ENCODE measurements at regions not wholly inside any gene's neighbourhood (a gene's known extent, or its start where the extent isn't known, plus 50 kb on each side); places are given as distances from the start of the nearest gene placed in this dataset.
"Not testable (repeated sequence)": the region's sequence is repeated elsewhere in the genome, so short reads cannot be mapped to it uniquely, and the experiment has no call there.

DNA sequence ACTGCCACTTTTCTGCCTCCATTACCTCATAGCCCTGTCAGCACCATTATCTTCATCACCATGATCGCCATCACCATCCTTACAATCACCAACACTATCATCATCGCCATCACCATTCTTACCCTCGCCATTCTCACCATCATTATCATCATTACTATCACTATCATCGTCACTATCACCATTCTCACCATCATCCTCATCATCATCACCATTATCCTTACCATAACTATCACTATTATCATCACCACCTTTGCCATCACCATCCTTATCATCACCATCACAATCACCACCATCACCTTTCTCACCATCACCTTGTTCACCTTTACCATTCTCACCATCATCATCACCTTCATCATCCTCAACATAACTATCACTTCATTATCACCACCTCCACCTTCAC is 377.3 kb upstream of the ZNF337 start:
- H3K4me1 ChIP-seq (ENCODE audit: control extremely low read depth in 1 of 4, control insufficient read depth in 4 of 4, insufficient read depth in 4 of 4, low read length in 3 of 4); H3K27me3 ChIP-seq (replicated peaks in 2 of 5; ENCODE audit: control insufficient read depth in 4 of 5, insufficient read depth in 5 of 5, low read length in 4 of 5); H3K27ac ChIP-seq (ENCODE audit: insufficient read depth in 1 of 2, low read depth in 1 of 2, low read length in 2 of 2, poor library complexity in 1 of 2, severe bottlenecking in 2 of 2); H3K4me3 ChIP-seq (ENCODE audit: control insufficient read depth in 1 of 7, extremely low read depth in 1 of 7, insufficient read depth in 4 of 7, low read depth in 2 of 7, low read length in 6 of 7); H3K36me3 ChIP-seq (ENCODE audit: control insufficient read depth in 4 of 4, insufficient read depth in 4 of 4, low read length in 3 of 4); H3K9me3 ChIP-seq (ENCODE audit: control extremely low read depth in 1 of 5, control insufficient read depth in 4 of 5, insufficient read depth in 2 of 5, low read depth in 1 of 5, low read length in 4 of 5); DNase-seq; CTCF ChIA-PET; POLR2A ChIA-PET: not testable (repeated sequence)
- WGBS (ENCODE audit: insufficient coverage), result 96% methylated on average over 4 of the region's 4 CpGs

DNA sequence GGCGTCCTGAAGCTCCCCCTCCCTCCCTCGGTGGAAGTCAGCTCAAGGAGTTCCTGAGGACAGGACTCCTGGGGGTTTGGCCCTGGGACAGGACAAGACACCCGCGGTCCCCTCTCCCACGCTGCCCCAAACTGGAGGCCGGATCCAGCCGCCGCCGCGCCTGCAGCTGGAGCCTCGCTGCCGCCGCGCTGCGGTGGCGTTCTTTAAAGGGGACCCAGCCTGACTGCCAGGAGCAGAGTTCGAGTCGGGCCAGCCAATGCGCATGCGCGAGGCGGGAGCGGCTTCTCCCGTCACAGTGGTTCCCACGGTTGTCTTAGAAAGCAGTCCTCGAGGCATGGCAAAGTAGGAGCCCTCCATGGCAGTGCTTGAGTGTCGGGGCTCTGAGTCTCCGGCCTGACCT is 362.7 kb upstream of the ZNF337 start:
- DNase-seq; POLR2A ChIA-PET; H3K4me1 ChIP-seq (ENCODE audit: control extremely low read depth in 1 of 4, control insufficient read depth in 4 of 4, insufficient read depth in 4 of 4, low read length in 3 of 4); H3K36me3 ChIP-seq (ENCODE audit: control insufficient read depth in 4 of 4, insufficient read depth in 4 of 4, low read length in 3 of 4); H3K27ac ChIP-seq (ENCODE audit: insufficient read depth in 1 of 2, low read depth in 1 of 2, low read length in 2 of 2, poor library complexity in 1 of 2, severe bottlenecking in 2 of 2); H3K4me3 ChIP-seq (ENCODE audit: control insufficient read depth in 1 of 7, extremely low read depth in 1 of 7, insufficient read depth in 4 of 7, low read depth in 2 of 7, low read length in 6 of 7); H3K27me3 ChIP-seq (replicated peaks in 2 of 5; ENCODE audit: control insufficient read depth in 4 of 5, insufficient read depth in 5 of 5, low read length in 4 of 5); H3K9me3 ChIP-seq (ENCODE audit: control extremely low read depth in 1 of 5, control insufficient read depth in 4 of 5, insufficient read depth in 2 of 5, low read depth in 1 of 5, low read length in 4 of 5); CTCF ChIA-PET: not testable (repeated sequence)
- WGBS (ENCODE audit: insufficient coverage), result no CpG with 5 or more reads among the region's 28 CpGs

DNA sequence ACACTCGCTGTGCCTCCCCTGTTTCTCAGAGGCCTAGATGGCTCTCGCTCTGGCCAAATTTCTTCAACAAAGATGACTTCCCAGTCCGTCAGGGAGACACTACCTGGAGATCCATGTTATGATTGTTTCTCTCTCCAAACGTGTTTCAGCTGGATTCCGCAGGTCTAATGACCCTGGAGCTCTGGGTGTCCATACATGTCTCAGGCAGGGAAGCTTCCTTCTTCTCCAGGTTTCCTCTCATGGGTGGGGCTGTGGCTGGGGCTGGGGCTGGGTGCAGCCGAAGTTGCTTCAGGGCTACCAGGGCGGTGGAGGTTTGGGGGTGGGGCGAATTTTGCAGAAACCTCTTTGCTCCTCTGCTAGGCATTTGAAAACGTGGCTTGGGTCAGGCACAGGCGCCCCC is 361.8 kb upstream of the ZNF337 start:
- H3K9me3 ChIP-seq (ENCODE audit: control extremely low read depth in 1 of 5, control insufficient read depth in 4 of 5, insufficient read depth in 2 of 5, low read depth in 1 of 5, low read length in 4 of 5); H3K4me1 ChIP-seq (ENCODE audit: control extremely low read depth in 1 of 4, control insufficient read depth in 4 of 4, insufficient read depth in 4 of 4, low read length in 3 of 4); POLR2A ChIA-PET; H3K27me3 ChIP-seq (replicated peaks in 2 of 5; ENCODE audit: control insufficient read depth in 4 of 5, insufficient read depth in 5 of 5, low read length in 4 of 5); DNase-seq; CTCF ChIA-PET; H3K4me3 ChIP-seq (ENCODE audit: control insufficient read depth in 1 of 7, extremely low read depth in 1 of 7, insufficient read depth in 4 of 7, low read depth in 2 of 7, low read length in 6 of 7); H3K36me3 ChIP-seq (ENCODE audit: control insufficient read depth in 4 of 4, insufficient read depth in 4 of 4, low read length in 3 of 4); H3K27ac ChIP-seq (ENCODE audit: insufficient read depth in 1 of 2, low read depth in 1 of 2, low read length in 2 of 2, poor library complexity in 1 of 2, severe bottlenecking in 2 of 2): not testable (repeated sequence)
- WGBS (ENCODE audit: insufficient coverage), result no CpG with 5 or more reads among the region's 10 CpGs

DNA sequence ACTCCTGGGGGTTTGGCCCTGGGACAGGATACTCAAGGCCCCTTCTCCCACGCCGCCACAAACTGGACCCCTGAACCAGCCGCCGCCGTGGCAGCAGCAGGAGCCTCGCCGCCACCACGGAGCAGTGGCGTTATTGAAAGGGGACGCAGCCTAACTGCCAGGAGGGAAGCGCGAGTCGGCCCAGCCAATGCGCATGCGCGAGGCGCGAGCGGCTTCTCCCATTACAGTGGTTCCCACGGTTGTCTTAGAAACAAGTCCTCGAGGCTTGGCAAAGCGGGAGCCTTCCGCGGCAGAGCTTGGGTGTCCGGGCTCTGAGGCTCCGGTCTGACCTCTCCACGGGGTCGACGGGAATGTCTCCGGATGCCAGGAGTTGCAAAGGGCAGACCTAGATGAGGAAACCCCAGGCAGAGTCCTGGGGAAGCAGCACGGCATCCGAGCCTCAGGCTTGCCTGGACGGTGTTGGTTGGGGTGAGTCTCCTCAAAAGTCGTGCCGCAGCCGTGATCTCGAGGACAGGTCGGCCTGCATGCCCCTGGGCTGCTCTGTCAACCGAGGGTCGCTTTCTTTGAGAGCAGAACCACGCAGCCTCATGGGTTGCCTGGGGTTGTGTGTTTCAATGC is 360.6 kb upstream of the ZNF337 start:
- CTCF ChIA-PET; H3K9me3 ChIP-seq (ENCODE audit: control extremely low read depth in 1 of 5, control insufficient read depth in 4 of 5, insufficient read depth in 2 of 5, low read depth in 1 of 5, low read length in 4 of 5); H3K4me3 ChIP-seq (ENCODE audit: control insufficient read depth in 1 of 7, extremely low read depth in 1 of 7, insufficient read depth in 4 of 7, low read depth in 2 of 7, low read length in 6 of 7); H3K27ac ChIP-seq (ENCODE audit: insufficient read depth in 1 of 2, low read depth in 1 of 2, low read length in 2 of 2, poor library complexity in 1 of 2, severe bottlenecking in 2 of 2); DNase-seq; H3K4me1 ChIP-seq (ENCODE audit: control extremely low read depth in 1 of 4, control insufficient read depth in 4 of 4, insufficient read depth in 4 of 4, low read length in 3 of 4); H3K27me3 ChIP-seq (replicated peaks in 2 of 5; ENCODE audit: control insufficient read depth in 4 of 5, insufficient read depth in 5 of 5, low read length in 4 of 5); POLR2A ChIA-PET; H3K36me3 ChIP-seq (ENCODE audit: control insufficient read depth in 4 of 4, insufficient read depth in 4 of 4, low read length in 3 of 4): not testable (repeated sequence)
- WGBS (ENCODE audit: insufficient coverage), result no CpG with 5 or more reads among the region's 41 CpGs

DNA sequence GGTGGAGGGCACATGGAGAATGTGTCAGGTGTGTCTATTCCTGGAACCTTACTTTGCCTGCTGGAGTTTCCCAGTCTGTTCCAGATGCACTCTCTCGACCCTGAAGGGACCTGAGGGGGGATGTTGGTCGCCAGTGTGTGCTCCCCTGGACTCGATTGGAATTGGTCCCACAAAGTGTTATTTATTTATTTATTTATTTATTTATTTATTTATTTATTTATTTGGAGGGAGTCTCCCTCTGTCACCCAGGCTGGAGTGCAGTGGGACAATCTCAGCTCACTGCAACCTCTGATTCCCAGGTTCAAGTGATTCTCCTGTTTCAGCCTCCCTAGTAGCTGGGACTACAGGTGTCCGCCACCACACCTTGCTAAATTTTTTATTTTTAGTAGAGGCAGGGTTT is 329.1 kb upstream of the ZNF337 start:
- H3K4me1 ChIP-seq (ENCODE audit: control extremely low read depth in 1 of 4, control insufficient read depth in 4 of 4, insufficient read depth in 4 of 4, low read length in 3 of 4); H3K27me3 ChIP-seq (replicated peaks in 2 of 5; ENCODE audit: control insufficient read depth in 4 of 5, insufficient read depth in 5 of 5, low read length in 4 of 5); H3K36me3 ChIP-seq (ENCODE audit: control insufficient read depth in 4 of 4, insufficient read depth in 4 of 4, low read length in 3 of 4); H3K9me3 ChIP-seq (ENCODE audit: control extremely low read depth in 1 of 5, control insufficient read depth in 4 of 5, insufficient read depth in 2 of 5, low read depth in 1 of 5, low read length in 4 of 5); CTCF ChIA-PET; DNase-seq; H3K4me3 ChIP-seq (ENCODE audit: control insufficient read depth in 1 of 7, extremely low read depth in 1 of 7, insufficient read depth in 4 of 7, low read depth in 2 of 7, low read length in 6 of 7); POLR2A ChIA-PET; H3K27ac ChIP-seq (ENCODE audit: insufficient read depth in 1 of 2, low read depth in 1 of 2, low read length in 2 of 2, poor library complexity in 1 of 2, severe bottlenecking in 2 of 2): not testable (repeated sequence)
- WGBS (ENCODE audit: insufficient coverage), result no CpG with 5 or more reads among the region's 4 CpGs

DNA sequence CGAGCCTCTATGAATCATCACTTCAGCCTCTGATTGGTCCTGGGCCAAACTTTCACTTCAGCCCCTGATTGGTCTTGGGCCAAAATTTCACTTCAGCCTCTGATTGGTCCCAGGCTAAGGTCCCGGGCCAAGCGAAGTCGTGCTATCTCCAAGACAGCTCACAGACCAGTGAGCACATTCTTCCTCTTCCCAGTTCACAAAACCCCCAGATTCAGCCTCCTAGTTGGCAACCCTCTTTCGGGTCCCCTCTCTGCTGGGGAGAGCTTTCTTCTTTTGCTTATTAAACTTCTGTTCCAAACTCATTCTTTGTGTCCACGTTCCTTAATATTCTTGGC is 314.3 kb upstream of the ZNF337 start:
- POLR2A ChIA-PET; CTCF ChIA-PET; H3K27ac ChIP-seq (ENCODE audit: insufficient read depth in 1 of 2, low read depth in 1 of 2, low read length in 2 of 2, poor library complexity in 1 of 2, severe bottlenecking in 2 of 2); H3K27me3 ChIP-seq (replicated peaks in 2 of 5; ENCODE audit: control insufficient read depth in 4 of 5, insufficient read depth in 5 of 5, low read length in 4 of 5); H3K4me1 ChIP-seq (ENCODE audit: control extremely low read depth in 1 of 4, control insufficient read depth in 4 of 4, insufficient read depth in 4 of 4, low read length in 3 of 4); H3K9me3 ChIP-seq (ENCODE audit: control extremely low read depth in 1 of 5, control insufficient read depth in 4 of 5, insufficient read depth in 2 of 5, low read depth in 1 of 5, low read length in 4 of 5); DNase-seq; H3K36me3 ChIP-seq (ENCODE audit: control insufficient read depth in 4 of 4, insufficient read depth in 4 of 4, low read length in 3 of 4); H3K4me3 ChIP-seq (ENCODE audit: control insufficient read depth in 1 of 7, extremely low read depth in 1 of 7, insufficient read depth in 4 of 7, low read depth in 2 of 7, low read length in 6 of 7): not testable (repeated sequence)
- WGBS (ENCODE audit: insufficient coverage), result no CpG with 5 or more reads among the region's 6 CpGs

DNA sequence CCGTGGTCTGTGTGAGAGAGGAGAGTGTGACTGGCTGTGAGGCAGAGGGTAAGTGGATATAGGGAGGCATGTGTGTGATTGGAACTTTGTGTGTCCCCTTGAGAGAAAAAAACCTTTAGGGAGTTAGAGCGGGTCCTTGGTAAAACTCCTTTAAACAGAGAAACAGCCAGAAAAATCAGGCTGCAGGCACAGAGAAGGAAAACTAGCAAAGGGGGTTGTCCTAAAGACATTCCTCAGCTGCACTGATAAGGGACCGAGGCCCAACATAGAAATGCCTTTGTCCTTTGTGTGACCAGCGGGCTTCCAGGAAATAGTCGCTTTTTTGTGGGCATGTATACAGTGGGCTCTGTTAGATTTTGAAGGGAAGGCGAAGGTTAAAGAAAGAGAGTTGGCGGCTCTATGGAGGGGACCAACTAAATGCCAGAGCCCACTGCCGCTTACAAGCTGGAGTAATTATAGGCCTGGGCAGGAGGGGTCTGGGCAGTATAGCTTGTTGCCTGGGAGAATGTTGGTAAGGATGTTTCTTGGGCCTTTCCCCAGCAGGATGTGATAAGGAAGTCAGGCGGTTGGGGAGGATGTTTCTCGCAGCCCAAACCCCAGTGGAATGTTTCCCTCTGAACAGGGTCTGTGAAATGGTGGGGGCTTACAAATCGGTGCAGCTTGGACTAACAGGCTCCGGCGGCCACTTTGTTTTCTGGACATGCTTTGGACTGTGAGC is 313.7 kb upstream of the ZNF337 start:
- H3K4me1 ChIP-seq (ENCODE audit: control extremely low read depth in 1 of 4, control insufficient read depth in 4 of 4, insufficient read depth in 4 of 4, low read length in 3 of 4); POLR2A ChIA-PET; CTCF ChIA-PET; H3K36me3 ChIP-seq (ENCODE audit: control insufficient read depth in 4 of 4, insufficient read depth in 4 of 4, low read length in 3 of 4); H3K9me3 ChIP-seq (ENCODE audit: control extremely low read depth in 1 of 5, control insufficient read depth in 4 of 5, insufficient read depth in 2 of 5, low read depth in 1 of 5, low read length in 4 of 5); H3K27me3 ChIP-seq (replicated peaks in 2 of 5; ENCODE audit: control insufficient read depth in 4 of 5, insufficient read depth in 5 of 5, low read length in 4 of 5): not testable (repeated sequence)
- H3K4me3 ChIP-seq (ENCODE audit: control insufficient read depth in 1 of 7, extremely low read depth in 1 of 7, insufficient read depth in 4 of 7, low read depth in 2 of 7, low read length in 6 of 7), result peak overlapping the region; percentile 32 to 83 (median 73)
- 0% methylated on average over 1 of the region's 13 CpGs for WGBS (ENCODE audit: insufficient coverage)
- H3K27ac ChIP-seq (ENCODE audit: insufficient read depth in 1 of 2, low read depth in 1 of 2, low read length in 2 of 2, poor library complexity in 1 of 2, severe bottlenecking in 2 of 2), result peak overlapping the region; percentile 82 to 87
- peak; percentile 31 to 71 (median 63) for DNase-seq

All from common myeloid progenitor, CD34-positive (primary cell).